K562 (cell line): ENCODE measurements at regions not wholly inside any gene's neighbourhood (a gene's known extent, or its start where the extent isn't known, plus 50 kb on each side); places are given as distances from the start of the nearest gene placed in this dataset.
A peak's percentile ranks its signal among the peaks of the same experiment; 100 is the strongest.

Experiments used
- ATAC-seq: fragments of 200-7000 bp; cut with Tn5 transposase; 3 replicates; pipeline ENCODE4 v1.9.1; 2020; ENCODE audit warnings: moderate library complexity
- BruUV-seq: library from RNA; stranded (reverse); fragments of 400-500 nt; replicated peaks from 2 replicates; lab custom pipeline; 2021; lab: Mats Ljungman, UMichigan
- CTCF ChIA-PET: fragments of 300-600 bp; formaldehyde crosslinking; extraction: SDS; loops from one replicate; lab custom pipeline; 2021; ENCODE audit warnings: low intra/inter-chr PET ratio; lab: Yijun Ruan, JAX
- POLR2A ChIA-PET: fragments of 300-600, 350-650 bp; sonication (Branson Sonifier 250); formaldehyde crosslinking; extraction: SDS; loops from one replicate; lab custom pipeline; 2021; ENCODE audit warnings: antibody characterized with exemption, inconsistent platforms; lab: Yijun Ruan, JAX
- DNase-seq, 4 experiments: peaks; one replicate each; pipeline versions ENCODE4 v3.0.0 to v3.0.0-alpha.2; 2011 to 2018; ENCODE audit warnings: low spot score in 3 of 4, mixed read lengths in 3 of 4; ENCODE audit errors: extremely low read depth in 1 of 4
- FAIRE-seq: peaks from 2 replicates; lab custom pipeline; 2011; peaks lifted over from hg19 to GRCh38; lab: Jason Lieb, UNC
- H2AFZ ChIP-seq: 2 replicates; pipeline ENCODE4 v1.6.0; 2011; ENCODE audit warnings: low read depth, low read length, control low read depth, inconsistent platforms
- H3K27ac ChIP-seq: fragments of 200-600 bp; 3 replicates; pipeline ENCODE4 v1.8.0; 2011; ENCODE audit warnings: low read depth, mild to moderate bottlenecking, control low read depth, inconsistent platforms, low read length, moderate library complexity, mixed read lengths; ENCODE audit errors: extremely low read depth
- H3K27me3 ChIP-seq, 2 experiments: fragments of 300-600 bp in 1 of 2; 2 replicates in 1 of 2; 3 replicates in 1 of 2; pipeline versions ENCODE4 v1.6.0 to v1.8.0; 2011; ENCODE audit warnings: inconsistent platforms in 2 of 2, low read length in 2 of 2, mild to moderate bottlenecking in 1 of 2, mixed read lengths in 1 of 2, moderate library complexity in 1 of 2; ENCODE audit not compliant: control insufficient read depth in 2 of 2, insufficient read depth in 2 of 2
- H3K36me3 ChIP-seq: fragments of 300-600 bp; 3 replicates; pipeline ENCODE4 v1.8.0; 2011; ENCODE audit warnings: mild to moderate bottlenecking, low read length, inconsistent platforms; ENCODE audit not compliant: control insufficient read depth, insufficient read depth
- H3K4me1 ChIP-seq, 2 experiments: fragments of 200-600 bp in 1 of 2; replicated peaks in 1 of 2; 2 replicates in 1 of 2; 3 replicates in 1 of 2; pipeline versions ENCODE4 v1.5.1 to v1.8.0; 2011; ENCODE audit warnings: inconsistent platforms in 2 of 2, low read length in 2 of 2, mild to moderate bottlenecking in 1 of 2, mixed read lengths in 1 of 2, moderate library complexity in 1 of 2; ENCODE audit not compliant: control insufficient read depth in 2 of 2, insufficient read depth in 2 of 2
- H3K4me2 ChIP-seq: 2 replicates; pipeline ENCODE4 v1.6.1; 2011; ENCODE audit warnings: low read length, control low read depth, inconsistent platforms, mixed read lengths; ENCODE audit not compliant: insufficient read depth
- H3K4me3 ChIP-seq: fragments of 200-600 bp; sonication (generic), shearing (Covaris generic); 2 replicates; pipeline ENCODE4 v1.5.1; 2016; ENCODE audit warnings: control low read depth, inconsistent platforms
- H3K79me2 ChIP-seq: fragments of 200-600 bp; 3 replicates; pipeline ENCODE4 v1.8.0; 2011; ENCODE audit warnings: low read length, inconsistent platforms; ENCODE audit not compliant: control insufficient read depth, insufficient read depth
- H3K9ac ChIP-seq, 2 experiments: 2 replicates each; pipeline versions ENCODE4 v1.6.0 to v1.6.1; 2011; ENCODE audit warnings: low read depth in 2 of 2, low read length in 2 of 2, control low read depth in 1 of 2, inconsistent platforms in 1 of 2, mild to moderate bottlenecking in 1 of 2, mixed read lengths in 1 of 2; ENCODE audit not compliant: insufficient read depth in 1 of 2
- H3K9me1 ChIP-seq: one replicate; pipeline ENCODE4 v1.6.0; 2011; ENCODE audit warnings: inconsistent platforms, mild to moderate bottlenecking, low read length, moderate library complexity; ENCODE audit not compliant: control insufficient read depth, insufficient read depth
- H3K9me3 ChIP-seq: replicated peaks from 2 replicates; pipeline ENCODE4 v1.5.1; 2011; ENCODE audit warnings: low read depth, low read length, inconsistent platforms; ENCODE audit not compliant: control insufficient read depth, insufficient read depth
- H4K20me1 ChIP-seq: replicated peaks from 2 replicates; pipeline ENCODE4 v1.6.1; 2011; ENCODE audit warnings: low read length, inconsistent platforms, mixed read lengths; ENCODE audit not compliant: control insufficient read depth, insufficient read depth
- ZNF830 ChIP-seq: fragments of 250-450 bp; sonication (Bioruptor Pico); IDR thresholded peaks from 2 replicates; pipeline ENCODE4 v1.5.0; 2021; ENCODE audit warnings: mild to moderate bottlenecking
- WGBS: fragments of 100-300 bp; shearing (Covaris generic); methylation state at CpG from one replicate; pipeline ENCODE4 v1.1.6; 2016; ENCODE audit warnings: low coverage, mixed read lengths; ENCODE audit not compliant: insufficient coverage; ENCODE audit errors: missing lambda C conversion rate; 5-methylcytosine and 5-hydroxymethylcytosine counted together
- in situ Hi-C: fragments of 300-500 bp; cut with MboI; formaldehyde crosslinking; loops from 4 replicates; pipeline ENCODE4 v1.15.0; 2018; ENCODE audit warnings: inconsistent platforms, mixed read lengths
- intact Hi-C: fragments of 100-400 bp; cut with micrococcal nuclease; formaldehyde crosslinking; loops from 2 replicates; pipeline ENCODE4 v1.14.2; 2022
- TF ChIP-seq, protein P1 (sequence below), 2 experiments: fragments of 450-650 bp in 1 of 2; sonication (generic) in 1 of 2; formaldehyde crosslinking in 1 of 2; IDR thresholded peaks; 2 replicates each; pipeline versions ENCODE4 v1.7.1 to v1.9.0; 2016 to 2022; ENCODE audit warnings: inconsistent platforms in 1 of 2, mild to moderate bottlenecking in 1 of 2, missing genetic modification reagents in 1 of 2

- no peak overlapping the region for H3K4me2 ChIP-seq
- in situ Hi-C loops = no loop called here
- H2AFZ ChIP-seq = no peak overlapping the region
- ChIA-PET POLR2A (no interaction called here), CTCF (no interaction called here)
- no peak for FAIRE-seq
- H3K9ac ChIP-seq = no peak overlapping the region
- no peaks in the 10 kb centered on the region for H3K4me1 ChIP-seq
- H3K27me3 ChIP-seq = peaks cover 24 to 45% of the 10 kb centered on the region in 2 experiments
- no peaks in the 10 kb centered on the region for H3K9me3 ChIP-seq
- ATAC-seq = no peak
- no peaks in the 10 kb centered on the region for H3K9me1 ChIP-seq
- no peaks in the 10 kb centered on the region for H3K36me3 ChIP-seq
- no peaks in the 10 kb centered on the region for H3K79me2 ChIP-seq
- no peak overlapping the region for H3K27ac ChIP-seq
- intact Hi-C loops = no loop called here
- BruUV-seq = no TSS peak
- no peak for TF ChIP-seq ZNF830 (CRISPR knock-in tag)
- TF ChIP-seq, protein P1, sequence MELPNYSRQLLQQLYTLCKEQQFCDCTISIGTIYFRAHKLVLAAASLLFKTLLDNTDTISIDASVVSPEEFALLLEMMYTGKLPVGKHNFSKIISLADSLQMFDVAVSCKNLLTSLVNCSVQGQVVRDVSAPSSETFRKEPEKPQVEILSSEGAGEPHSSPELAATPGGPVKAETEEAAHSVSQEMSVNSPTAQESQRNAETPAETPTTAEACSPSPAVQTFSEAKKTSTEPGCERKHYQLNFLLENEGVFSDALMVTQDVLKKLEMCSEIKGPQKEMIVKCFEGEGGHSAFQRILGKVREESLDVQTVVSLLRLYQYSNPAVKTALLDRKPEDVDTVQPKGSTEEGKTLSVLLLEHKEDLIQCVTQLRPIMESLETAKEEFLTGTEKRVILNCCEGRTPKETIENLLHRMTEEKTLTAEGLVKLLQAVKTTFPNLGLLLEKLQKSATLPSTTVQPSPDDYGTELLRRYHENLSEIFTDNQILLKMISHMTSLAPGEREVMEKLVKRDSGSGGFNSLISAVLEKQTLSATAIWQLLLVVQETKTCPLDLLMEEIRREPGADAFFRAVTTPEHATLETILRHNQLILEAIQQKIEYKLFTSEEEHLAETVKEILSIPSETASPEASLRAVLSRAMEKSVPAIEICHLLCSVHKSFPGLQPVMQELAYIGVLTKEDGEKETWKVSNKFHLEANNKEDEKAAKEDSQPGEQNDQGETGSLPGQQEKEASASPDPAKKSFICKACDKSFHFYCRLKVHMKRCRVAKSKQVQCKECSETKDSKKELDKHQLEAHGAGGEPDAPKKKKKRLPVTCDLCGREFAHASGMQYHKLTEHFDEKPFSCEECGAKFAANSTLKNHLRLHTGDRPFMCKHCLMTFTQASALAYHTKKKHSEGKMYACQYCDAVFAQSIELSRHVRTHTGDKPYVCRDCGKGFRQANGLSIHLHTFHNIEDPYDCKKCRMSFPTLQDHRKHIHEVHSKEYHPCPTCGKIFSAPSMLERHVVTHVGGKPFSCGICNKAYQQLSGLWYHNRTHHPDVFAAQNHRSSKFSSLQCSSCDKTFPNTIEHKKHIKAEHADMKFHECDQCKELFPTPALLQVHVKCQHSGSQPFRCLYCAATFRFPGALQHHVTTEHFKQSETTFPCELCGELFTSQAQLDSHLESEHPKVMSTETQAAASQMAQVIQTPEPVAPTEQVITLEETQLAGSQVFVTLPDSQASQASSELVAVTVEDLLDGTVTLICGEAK (IDR thresholded peaks at IDR 0.05) = peak; percentile 87
- TF ChIP-seq, protein P1 (CRISPR knock-in tag; IDR thresholded peaks at IDR 0.05) = peak; percentile 49; the same call in 1 of the 2 replicates
- DNase-seq = no peak
- under 1% methylated on average over 8 of the region's 8 CpGs for WGBS
- no peak overlapping the region for H3K4me3 ChIP-seq
- no peaks in the 10 kb centered on the region for H4K20me1 ChIP-seq
Observed at GRCh38 chr6:2560140-2560818, 190.4 kb downstream of the MYLK4 start.
